ENCODE measurements at regions not wholly inside any gene's neighbourhood (a gene's known extent, or its start where the extent isn't known, plus 50 kb on each side); places are given as distances from the start of the nearest gene placed in this dataset.
"Not testable (repeated sequence)": the region's sequence is repeated elsewhere in the genome, so short reads cannot be mapped to it uniquely, and the experiment has no call there.

DNA sequence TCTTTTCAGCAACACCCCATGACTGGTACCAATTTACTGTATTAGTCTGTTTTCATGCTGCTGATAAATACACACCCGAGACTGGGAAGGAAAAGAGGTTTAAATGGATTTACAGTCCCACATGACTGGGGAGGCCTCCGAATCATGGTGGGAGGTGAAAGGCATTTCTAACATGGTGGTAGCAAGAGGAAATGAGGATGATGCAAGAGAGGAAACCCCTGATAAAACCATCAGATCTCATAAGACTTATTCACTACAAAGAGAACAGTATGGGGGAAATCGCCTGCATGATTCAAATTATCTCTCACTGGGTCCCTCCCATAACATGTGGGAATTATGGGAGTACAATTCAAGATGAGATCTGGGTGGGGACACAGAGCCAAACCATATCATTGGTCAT lies 393.6 kb downstream of the PTPRC start:
- not testable (repeated sequence) for H3K27ac Mint-ChIP-seq; H3K27me3 Mint-ChIP-seq; H3K4me1 Mint-ChIP-seq (ENCODE audit: unreplicated experiment); H3K36me3 Mint-ChIP-seq; DNase-seq (ENCODE audit: extremely low spot score, unreplicated experiment); H3K4me3 Mint-ChIP-seq
- H3K9me3 Mint-ChIP-seq, result peaks cover 13% of the 10 kb centered on the region

DNA sequence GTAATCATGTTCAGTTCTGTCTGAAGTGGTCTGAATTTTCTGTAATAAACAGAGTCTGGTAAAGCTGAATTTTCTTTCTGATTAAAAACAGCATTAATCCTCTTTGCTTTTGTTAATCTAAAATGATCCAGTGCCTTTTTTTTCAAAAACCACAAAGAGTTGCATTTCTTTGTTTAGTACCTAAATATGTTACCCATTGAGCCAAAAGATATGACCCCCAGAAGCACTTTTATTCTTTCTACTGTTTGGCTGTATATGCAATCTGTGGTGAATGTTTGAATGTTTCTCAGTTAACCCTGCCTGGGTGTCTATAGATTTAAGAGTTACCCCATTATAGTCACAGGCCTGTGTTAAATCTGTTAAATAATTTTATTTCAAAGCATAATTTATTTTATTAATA lies 394.8 kb downstream of the PTPRC start:
- no peak for TF ChIP-seq CTCF (conservative IDR thresholded peaks at IDR 0.05)
- Mint-ChIP-seq H3K36me3 (no peaks in the 10 kb centered on the region), H3K9me3 (peaks cover 8% of the 10 kb centered on the region), H3K27ac (no peak overlapping the region), H3K27me3 (no peaks in the 10 kb centered on the region), H3K4me3 (no peak overlapping the region), H3K4me1 (ENCODE audit: unreplicated experiment) (no peaks in the 10 kb centered on the region)
- DNase-seq (ENCODE audit: extremely low spot score, unreplicated experiment), result no peak

GRCh38 chr1:199038156-199038555 lies 399.3 kb downstream of the PTPRC start:
- Mint-ChIP-seq H3K9me3 (no peaks in the 10 kb centered on the region), H3K27ac (no peak overlapping the region), H3K4me1 (ENCODE audit: unreplicated experiment) (no peaks in the 10 kb centered on the region), H3K36me3 (no peaks in the 10 kb centered on the region), H3K27me3 (no peaks in the 10 kb centered on the region), H3K4me3 (no peak overlapping the region)
- DNase-seq (ENCODE audit: extremely low spot score, unreplicated experiment), result no peak
- no peak for TF ChIP-seq CTCF (conservative IDR thresholded peaks at IDR 0.05)

GRCh38 chr1:199040076-199040905 lies 401.5 kb downstream of the PTPRC start:
- no peaks in the 10 kb centered on the region for H3K9me3 Mint-ChIP-seq
- no peaks in the 10 kb centered on the region for H3K27me3 Mint-ChIP-seq
- no peak for TF ChIP-seq CTCF (conservative IDR thresholded peaks at IDR 0.05)
- H3K36me3 Mint-ChIP-seq, result no peaks in the 10 kb centered on the region
- H3K27ac Mint-ChIP-seq, result no peak overlapping the region
- no peak overlapping the region for H3K4me3 Mint-ChIP-seq
- DNase-seq (ENCODE audit: extremely low spot score, unreplicated experiment), result no peak
- H3K4me1 Mint-ChIP-seq (ENCODE audit: unreplicated experiment), result no peaks in the 10 kb centered on the region

GRCh38 chr1:199041173-199041914 lies 402.5 kb downstream of the PTPRC start:
- no peak overlapping the region for H3K27ac Mint-ChIP-seq
- TF ChIP-seq CTCF (conservative IDR thresholded peaks at IDR 0.05), result no peak
- H3K36me3 Mint-ChIP-seq, result no peaks in the 10 kb centered on the region

DNA sequence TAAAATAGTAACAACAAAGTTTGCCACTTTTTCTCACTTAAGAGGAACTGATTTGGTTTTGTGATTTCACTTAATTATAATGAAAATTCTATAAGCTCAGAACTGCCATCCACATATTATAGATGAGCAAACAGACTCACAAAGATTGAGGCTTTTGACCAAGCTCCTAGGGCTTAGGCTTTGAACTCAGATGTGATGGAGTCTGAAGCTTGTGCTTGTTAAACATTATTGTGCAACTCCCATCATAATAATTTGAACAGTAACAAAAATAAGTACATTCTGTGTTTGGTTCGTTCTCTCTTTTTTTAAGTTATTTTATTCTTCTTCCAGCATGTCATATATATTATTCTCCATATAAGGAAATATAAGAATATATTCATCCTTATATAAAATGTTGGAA lies 403.4 kb downstream of the PTPRC start:
- H3K9me3 Mint-ChIP-seq, result no peaks in the 10 kb centered on the region
- no peak overlapping the region for H3K27ac Mint-ChIP-seq
- DNase-seq (ENCODE audit: extremely low spot score, unreplicated experiment), result no peak
- H3K4me1 Mint-ChIP-seq (ENCODE audit: unreplicated experiment), result no peaks in the 10 kb centered on the region
- no peaks in the 10 kb centered on the region for H3K27me3 Mint-ChIP-seq
- no peak for TF ChIP-seq CTCF (conservative IDR thresholded peaks at IDR 0.05)
- no peak overlapping the region for H3K4me3 Mint-ChIP-seq
- no peaks in the 10 kb centered on the region for H3K36me3 Mint-ChIP-seq

More at GRCh38 chr1:199041173-199041914, 402.5 kb downstream of the PTPRC start:
- H3K4me1 Mint-ChIP-seq (ENCODE audit: unreplicated experiment), result no peaks in the 10 kb centered on the region
- DNase-seq (ENCODE audit: extremely low spot score, unreplicated experiment), result no peak
- H3K27me3 Mint-ChIP-seq, result no peaks in the 10 kb centered on the region
- no peaks in the 10 kb centered on the region for H3K9me3 Mint-ChIP-seq
- H3K4me3 Mint-ChIP-seq, result no peak overlapping the region

All from type B pancreatic cell (in vitro differentiated cells).